Erythroblast (primary cell): ENCODE measurements at regions not wholly inside any gene's neighbourhood (a gene's known extent, or its start where the extent isn't known, plus 50 kb on each side); places are given as distances from the start of the nearest gene placed in this dataset.

Experiments used
- GATA1 ChIP-seq: IDR thresholded peaks from 2 replicates; pipeline ENCODE4 v1.6.1; 2011; ENCODE audit warnings: low read depth, mild to moderate bottlenecking, control low read depth, low read length, moderate library complexity
- POLR2A ChIP-seq: IDR thresholded peaks from 2 replicates; pipeline ENCODE4 v1.6.1; 2011; ENCODE audit warnings: mild to moderate bottlenecking, low read length

GRCh38 chr12:92503971-92504593 is 198.7 kb upstream of the PLEKHG7 start:
- TF ChIP-seq POLR2A (no peak), GATA1 (no peak)
